Small intestine (tissue), 7 donors: ENCODE measurements at regions not wholly inside any gene's neighbourhood (a gene's known extent, or its start where the extent isn't known, plus 50 kb on each side); places are given as distances from the start of the nearest gene placed in this dataset.
A peak's percentile ranks its signal among the peaks of the same experiment; 100 is the strongest.

Experiments
- DNase-seq, 2 donors: peaks; one replicate each; pipeline versions ENCODE4 v3.0.0 to v3.0.0-alpha.2; 2013
- FAIRE-seq: peaks from 2 replicates; lab custom pipeline; 2012; peaks lifted over from hg19 to GRCh38; lab: Jason Lieb, UNC
- H3K27ac ChIP-seq, 3 donors: one replicate each; pipeline ENCODE4 v1.5.1; 2013; ENCODE audit warnings: low read length in 2 of 3, mild to moderate bottlenecking in 2 of 3, control low read depth in 1 of 3, inconsistent platforms in 1 of 3, low read depth in 1 of 3, moderate library complexity in 1 of 3
- H3K27me3 ChIP-seq, 3 donors: one replicate each; pipeline ENCODE4 v1.6.1; 2013; ENCODE audit warnings: low read length in 3 of 3, inconsistent platforms in 1 of 3; ENCODE audit not compliant: control insufficient read depth in 3 of 3, insufficient read depth in 3 of 3
- H3K36me3 ChIP-seq, 3 donors: one replicate each; pipeline ENCODE4 v1.6.1; 2013; ENCODE audit warnings: low read length in 3 of 3, inconsistent platforms in 1 of 3, low read depth in 1 of 3, mild to moderate bottlenecking in 1 of 3, moderate library complexity in 1 of 3; ENCODE audit not compliant: control insufficient read depth in 3 of 3, insufficient read depth in 2 of 3
- H3K4me1 ChIP-seq, 3 donors: one replicate each; pipeline ENCODE4 v1.6.1; 2013; ENCODE audit warnings: low read length in 2 of 3, inconsistent platforms in 1 of 3, low read depth in 1 of 3, mild to moderate bottlenecking in 1 of 3, moderate library complexity in 1 of 3; ENCODE audit not compliant: control insufficient read depth in 3 of 3, insufficient read depth in 2 of 3
- H3K4me3 ChIP-seq, 3 donors: one replicate each; pipeline ENCODE4 v1.5.1; 2013; ENCODE audit warnings: low read length in 3 of 3, control low read depth in 1 of 3, inconsistent platforms in 1 of 3, low read depth in 1 of 3, mild to moderate bottlenecking in 1 of 3, moderate library complexity in 1 of 3
- H3K9me3 ChIP-seq, 2 donors: one replicate each; pipeline ENCODE4 v1.6.1; 2013; ENCODE audit warnings: low read depth in 1 of 2, low read length in 1 of 2; ENCODE audit not compliant: control insufficient read depth in 2 of 2, insufficient read depth in 1 of 2
- WGBS, 3 donors: extraction: QIAGEN DNeasy Blood & Tissue Kit; methylation state at CpG; one replicate each; pipeline ENCODE4 v1.1.7; 2013; 5-methylcytosine and 5-hydroxymethylcytosine counted together
- donor health status: healthy with polysubstance abuse.
- donor health status: control.
- donor health status: control.
- donor health status: Bipolar disorder and iron deficiency.
- donor health status: healthy.

GRCh38 chr9:20023210-20023905, 234.5 kb upstream of the SLC24A2 start:
- FAIRE-seq: no peak
- Histone ChIP-seq H3K4me1 (peaks cover 0 to 3% (median 0%) of the 10 kb centered on the region in 3 donors), H3K9me3 (no peaks in the 10 kb centered on the region), H3K27me3 (no peaks in the 10 kb centered on the region), H3K36me3 (no peaks in the 10 kb centered on the region), H3K27ac (no peak overlapping the region), H3K4me3 (no peak overlapping the region)
- WGBS, 3 donors: 79 to 85% (median 84%) methylated on average over 1 of the region's 1 CpG
- peak in 1 of 2 donors; percentile 32 for DNase-seq

- H3K36me3 ChIP-seq: no peaks in the 10 kb centered on the region
- H3K27ac ChIP-seq: no peak overlapping the region
- FAIRE-seq (no peak), DNase-seq (no peak)
- no peaks in the 10 kb centered on the region for H3K9me3 ChIP-seq
- peaks cover 0 to 3% (median 0%) of the 10 kb centered on the region in 3 donors for H3K4me1 ChIP-seq
- no peaks in the 10 kb centered on the region for H3K27me3 ChIP-seq
- H3K4me3 ChIP-seq: no peak overlapping the region
- 22 to 56% (median 44%) methylated on average over 2 of the region's 2 CpGs for WGBS, 3 donors
These were observed 233.6 kb upstream of the SLC24A2 start for GRCh38 chr9:20022410-20022809.

GRCh38 chr9:20016611-20017010, 227.8 kb upstream of the SLC24A2 start:
- H3K27ac ChIP-seq: no peak overlapping the region

DNA sequence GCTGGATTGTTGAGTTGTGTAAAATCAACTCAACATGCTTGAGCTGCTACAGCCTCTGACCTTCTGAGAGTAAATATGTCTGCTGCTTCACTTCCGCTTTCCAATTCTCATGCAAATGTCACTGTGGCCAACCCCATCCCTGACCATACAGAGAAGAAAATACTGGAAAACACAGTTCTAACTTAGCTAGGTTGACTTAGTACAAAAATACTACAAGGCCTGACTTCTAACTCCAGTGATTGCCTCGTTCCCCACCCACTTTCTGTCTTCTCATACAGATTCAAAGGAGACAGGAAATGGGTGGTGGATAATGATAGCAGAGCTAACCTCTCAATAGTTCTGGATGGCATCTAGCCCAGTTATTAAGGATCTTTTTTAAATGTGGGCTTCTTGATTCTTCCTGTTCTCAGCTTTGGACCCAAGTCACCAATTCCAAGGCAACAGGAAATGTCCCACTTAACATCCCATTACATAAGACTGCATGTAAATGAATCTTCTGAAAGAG, 226.6 kb upstream of the SLC24A2 start:
- WGBS, 3 donors: 64 to 67% (median 66%) methylated on average over 2 of the region's 2 CpGs
- H3K27ac ChIP-seq: no peak overlapping the region
- FAIRE-seq (no peak), DNase-seq (no peak)
- no peaks in the 10 kb centered on the region for H3K4me1 ChIP-seq
- H3K4me3 ChIP-seq: no peak overlapping the region
- H3K27me3 ChIP-seq: no peaks in the 10 kb centered on the region
- H3K9me3 ChIP-seq: peaks cover 0 to 4% of the 10 kb centered on the region in 2 donors
- H3K36me3 ChIP-seq: no peaks in the 10 kb centered on the region

More at GRCh38 chr9:20016611-20017010, 227.8 kb upstream of the SLC24A2 start:
- no peaks in the 10 kb centered on the region for H3K4me1 ChIP-seq
- H3K4me3 ChIP-seq: no peak overlapping the region
- DNase-seq: no peak
- 67 to 79% (median 70%) methylated on average over 1 of the region's 1 CpG for WGBS, 3 donors
- peaks cover 0 to 4% of the 10 kb centered on the region in 2 donors for H3K9me3 ChIP-seq
- no peak for FAIRE-seq
- H3K27me3 ChIP-seq: no peaks in the 10 kb centered on the region
- H3K36me3 ChIP-seq: no peaks in the 10 kb centered on the region

DNA sequence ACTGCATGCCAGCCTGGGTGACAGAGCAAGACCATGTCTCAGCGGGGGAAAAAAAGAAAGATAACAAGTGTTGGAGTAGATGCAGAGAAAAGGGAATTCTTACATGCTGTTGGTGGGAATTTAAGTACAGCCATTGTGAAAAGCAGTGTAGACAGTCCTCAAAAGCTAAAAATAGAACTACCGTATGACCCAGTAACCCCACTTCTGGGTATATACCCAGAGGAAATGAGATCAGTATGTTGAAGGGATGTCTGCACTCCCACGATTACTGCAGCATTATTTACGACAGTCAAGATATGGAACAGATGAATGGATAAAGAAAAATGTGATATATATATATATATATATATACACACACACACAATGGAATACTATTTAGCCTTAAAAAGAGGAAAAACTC, 225.3 kb upstream of the SLC24A2 start:
- no peak overlapping the region for H3K27ac ChIP-seq
- FAIRE-seq (no peak), DNase-seq (no peak)
- no peak overlapping the region for H3K4me3 ChIP-seq
- 72 to 80% (median 80%) methylated on average over 4 of the region's 4 CpGs for WGBS, 3 donors
- H3K9me3 ChIP-seq: peaks cover 0 to 4% of the 10 kb centered on the region in 2 donors
- no peaks in the 10 kb centered on the region for H3K27me3 ChIP-seq
- H3K4me1 ChIP-seq: no peaks in the 10 kb centered on the region
- H3K36me3 ChIP-seq: no peaks in the 10 kb centered on the region

GRCh38 chr9:20012232-20012631, 223.4 kb upstream of the SLC24A2 start:
- DNase-seq (no peak), FAIRE-seq (no peak)
- Histone ChIP-seq H3K27me3 (no peaks in the 10 kb centered on the region), H3K4me1 (no peaks in the 10 kb centered on the region), H3K27ac (no peak overlapping the region), H3K9me3 (peaks cover 0 to 4% of the 10 kb centered on the region in 2 donors), H3K4me3 (no peak overlapping the region), H3K36me3 (no peaks in the 10 kb centered on the region)
- 64 to 87% (median 85%) methylated on average over 3 of the region's 3 CpGs for WGBS, 3 donors

DNA sequence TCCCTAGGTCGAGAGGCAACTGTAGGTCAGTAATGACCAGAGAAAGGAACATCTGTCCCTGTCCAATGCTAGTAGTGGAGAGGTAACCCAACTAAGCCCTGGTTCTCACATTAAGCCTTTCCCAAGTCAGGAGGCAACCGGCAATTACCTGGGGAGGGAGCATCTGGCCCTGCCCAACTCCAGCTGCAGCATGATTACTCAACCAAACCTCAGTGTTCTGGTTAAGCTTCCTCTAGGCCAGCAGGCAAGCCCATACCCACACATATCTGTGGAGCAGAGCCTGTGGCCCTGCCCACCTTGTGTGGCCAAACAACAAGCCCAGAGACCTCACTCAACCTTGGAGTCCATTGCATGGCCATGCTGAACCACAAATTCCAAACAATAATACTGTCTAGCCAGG, 220.8 kb upstream of the SLC24A2 start:
- Histone ChIP-seq H3K4me1 (no peaks in the 10 kb centered on the region), H3K27me3 (no peaks in the 10 kb centered on the region), H3K9me3 (peaks cover 0 to 4% of the 10 kb centered on the region in 2 donors), H3K36me3 (no peaks in the 10 kb centered on the region), H3K4me3 (no peak overlapping the region), H3K27ac (no peak overlapping the region)
- WGBS, 3 donors: 81 to 86% (median 83%) methylated on average over 2 of the region's 2 CpGs
- FAIRE-seq (no peak), DNase-seq (no peak)

- Histone ChIP-seq H3K27ac (no peak overlapping the region), H3K27me3 (no peaks in the 10 kb centered on the region), H3K4me1 (peaks cover 0 to 2% (median 0%) of the 10 kb centered on the region in 3 donors), H3K4me3 (no peak overlapping the region), H3K9me3 (no peaks in the 10 kb centered on the region), H3K36me3 (no peaks in the 10 kb centered on the region)
- 82 to 85% (median 84%) methylated on average over 2 of the region's 2 CpGs for WGBS, 3 donors
- FAIRE-seq (no peak), DNase-seq (no peak)
These were observed 213.2 kb upstream of the SLC24A2 start for GRCh38 chr9:20002011-20002410.
